HG02571 (cell line): ENCODE measurements at regions not wholly inside any gene's neighbourhood (a gene's known extent, or its start where the extent isn't known, plus 50 kb on each side); places are given as distances from the start of the nearest gene placed in this dataset.
"Not testable (repeated sequence)": the region's sequence is repeated elsewhere in the genome, so short reads cannot be mapped to it uniquely, and the experiment has no call there.

Experiments used
- ATAC-seq: cut with Tn5 transposase; IDR thresholded peaks from one replicate; pipeline ENCODE4 v1.9.1; 2021; ENCODE audit warnings: mild to moderate bottlenecking, moderate library complexity; ENCODE audit not compliant: unreplicated experiment

GRCh38 chr4:82099928-82100579 is 273.7 kb downstream of the HNRNPD start:
- no peak for ATAC-seq

DNA sequence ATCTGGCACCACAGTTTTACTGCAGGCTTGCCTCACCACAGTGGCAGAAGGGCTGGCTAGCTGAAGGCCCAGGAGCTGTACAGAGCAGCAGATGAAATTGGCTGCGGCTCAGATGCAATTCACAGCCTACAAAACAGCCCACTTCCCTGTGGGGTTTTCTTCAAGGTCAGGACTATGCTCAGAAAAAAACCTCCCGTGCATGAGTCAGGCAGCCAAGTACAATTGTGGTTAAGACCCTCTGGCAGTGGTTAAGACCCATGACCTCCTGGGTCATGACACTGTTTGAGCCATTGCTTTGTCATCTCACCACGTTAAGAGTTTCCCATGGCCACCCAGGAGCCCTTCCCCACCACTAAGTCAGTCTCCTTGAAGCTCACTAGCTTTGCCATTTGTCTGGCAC is 276.3 kb downstream of the HNRNPD start:
- ATAC-seq = no peak

DNA sequence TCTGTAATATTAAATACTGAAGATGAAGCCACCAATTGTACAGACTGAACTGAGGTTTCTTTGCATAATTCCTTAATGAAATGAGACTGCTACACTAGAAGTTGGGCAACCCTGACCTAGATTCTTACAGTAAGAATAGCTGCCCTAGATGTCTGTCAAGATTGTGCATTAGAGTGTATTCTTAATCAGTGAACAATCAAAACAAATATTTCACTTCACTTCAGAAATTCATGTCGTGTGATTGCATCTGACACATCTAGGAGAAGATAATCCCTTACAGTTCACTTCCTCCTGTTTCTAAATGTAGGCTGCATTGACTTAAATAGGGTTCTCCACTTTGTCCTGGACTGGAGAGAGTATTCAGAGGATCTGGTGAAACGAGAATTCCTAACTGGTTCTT is 283.1 kb downstream of the HNRNPD start:
- no peak for ATAC-seq

DNA sequence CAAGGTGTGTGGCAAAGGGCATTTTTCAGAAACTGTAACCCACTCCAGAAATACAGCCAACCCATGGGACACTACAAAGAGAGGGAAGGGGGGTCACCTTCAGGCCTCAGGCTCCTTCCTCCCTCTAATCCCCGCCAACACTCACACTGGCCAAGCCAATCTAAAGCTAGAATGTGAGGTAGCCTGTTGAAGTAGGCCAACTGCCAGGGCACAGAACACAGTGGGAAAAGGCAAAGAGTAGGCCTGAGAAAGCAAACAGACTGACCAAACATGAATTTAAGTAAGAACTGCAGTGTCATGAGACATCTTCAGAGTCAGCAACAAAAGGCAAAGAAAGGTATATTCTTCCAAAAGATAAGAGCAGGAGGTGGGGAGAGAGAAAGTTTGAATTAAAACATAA is 289.0 kb downstream of the HNRNPD start:
- no peak for ATAC-seq

- ATAC-seq = not testable (repeated sequence)
Observed at GRCh38 chr4:82077471-82077995, 296.3 kb downstream of the HNRNPD start.

GRCh38 chr4:82076809-82077208 is 297.0 kb downstream of the HNRNPD start:
- no peak for ATAC-seq

- no peak for ATAC-seq
Observed at GRCh38 chr4:82076359-82076758, 297.4 kb downstream of the HNRNPD start.

- ATAC-seq = no peak
Observed at GRCh38 chr4:82071951-82072350, 301.8 kb downstream of the HNRNPD start.

DNA sequence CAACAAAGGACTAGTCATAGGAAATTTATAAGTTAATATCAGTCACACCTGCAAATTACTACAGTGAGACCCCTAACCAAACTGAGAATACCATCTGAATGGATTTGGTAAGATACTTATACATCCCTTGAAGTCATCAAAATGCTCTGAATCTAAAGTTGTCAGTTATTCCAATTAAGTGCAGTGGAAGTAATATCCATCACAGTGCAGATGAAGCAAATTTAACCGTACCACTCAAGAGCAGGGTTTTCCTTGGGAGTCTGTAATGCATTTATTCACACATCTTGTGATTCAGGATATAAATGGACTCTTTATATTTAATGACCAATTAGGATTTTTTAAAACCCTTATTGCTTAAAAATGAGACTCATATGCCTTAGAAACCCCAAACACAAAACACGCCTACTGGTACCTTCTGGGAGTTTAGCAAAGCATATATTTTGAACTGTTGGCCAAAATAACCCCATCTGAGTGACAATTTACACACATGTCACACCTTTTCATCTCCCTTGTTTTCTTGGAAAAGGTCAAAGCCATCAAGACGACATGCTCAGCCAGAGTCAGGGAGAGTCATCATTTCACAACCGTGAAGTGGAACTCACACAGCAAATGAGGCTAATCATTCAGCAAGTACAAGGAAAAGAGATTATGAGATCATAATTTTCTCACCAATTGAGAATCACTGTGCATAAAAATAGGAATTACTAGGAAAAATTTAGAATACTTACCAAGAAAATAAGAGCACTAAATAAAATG is 303.7 kb downstream of the HNRNPD start:
- ATAC-seq = no peak

- no peak for ATAC-seq
Observed at GRCh38 chr4:82063017-82063416, 310.8 kb downstream of the HNRNPD start.

GRCh38 chr4:82057990-82058544 is 315.7 kb downstream of the HNRNPD start:
- ATAC-seq = no peak

DNA sequence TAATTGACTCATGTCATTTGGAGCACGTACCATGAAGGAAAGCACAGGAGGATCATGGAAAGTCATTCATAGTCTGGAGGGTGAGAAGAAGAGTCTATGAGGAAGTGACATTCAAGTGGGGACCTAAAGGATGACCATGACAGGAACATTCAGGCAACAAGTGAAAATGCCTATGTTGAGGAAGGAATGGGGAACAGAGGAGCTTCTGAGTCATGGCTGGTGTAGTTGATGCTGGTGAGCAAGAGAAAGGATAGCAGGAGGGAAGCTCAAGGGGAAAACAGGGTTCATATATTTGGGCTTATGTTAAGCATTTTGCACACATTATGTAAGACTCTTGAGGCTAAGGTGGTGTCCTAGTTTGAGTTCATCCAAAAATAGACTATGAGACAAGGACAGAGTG is 318.6 kb downstream of the HNRNPD start:
- no peak for ATAC-seq

DNA sequence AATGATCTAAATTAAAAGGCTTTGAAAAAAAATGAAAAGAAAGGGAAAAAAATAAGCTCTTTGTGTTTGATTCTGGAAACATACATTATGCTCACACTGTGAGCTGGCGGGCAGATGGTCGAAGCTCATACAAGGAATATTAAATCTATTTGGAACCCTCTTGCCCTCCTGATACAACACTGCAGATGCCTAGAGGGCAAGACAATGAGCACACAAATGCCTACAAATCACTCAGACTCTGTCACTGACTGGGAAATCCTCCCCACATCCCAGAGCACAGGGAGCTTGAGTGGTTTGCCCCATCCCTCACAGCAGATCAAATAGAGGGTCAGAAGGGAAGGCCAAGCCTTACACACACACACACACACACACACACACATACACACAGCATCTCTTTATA is 320.4 kb downstream of the HNRNPD start:
- no peak for ATAC-seq

- ATAC-seq = no peak
Observed at GRCh38 chr4:82050796-82051195, 323.0 kb downstream of the HNRNPD start.

DNA sequence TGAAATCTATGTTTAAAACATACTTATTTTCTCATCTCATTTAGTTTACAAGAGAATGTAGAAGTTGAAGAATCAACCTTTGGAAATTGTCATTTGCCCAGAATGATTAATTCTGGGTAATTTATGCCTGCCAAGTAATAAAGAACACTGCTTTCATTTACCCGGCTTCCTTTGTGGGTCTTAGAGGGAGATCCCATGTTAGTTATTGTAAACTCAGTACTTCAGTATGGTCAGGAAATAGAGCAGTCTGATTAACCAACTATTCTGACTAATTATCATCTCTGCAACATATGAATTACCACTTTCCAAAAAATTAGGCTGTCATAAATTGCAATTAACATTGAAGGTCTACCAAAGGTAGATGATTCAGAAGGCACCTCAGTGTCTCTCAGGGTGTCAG is 324.5 kb downstream of the HNRNPD start:
- no peak for ATAC-seq

DNA sequence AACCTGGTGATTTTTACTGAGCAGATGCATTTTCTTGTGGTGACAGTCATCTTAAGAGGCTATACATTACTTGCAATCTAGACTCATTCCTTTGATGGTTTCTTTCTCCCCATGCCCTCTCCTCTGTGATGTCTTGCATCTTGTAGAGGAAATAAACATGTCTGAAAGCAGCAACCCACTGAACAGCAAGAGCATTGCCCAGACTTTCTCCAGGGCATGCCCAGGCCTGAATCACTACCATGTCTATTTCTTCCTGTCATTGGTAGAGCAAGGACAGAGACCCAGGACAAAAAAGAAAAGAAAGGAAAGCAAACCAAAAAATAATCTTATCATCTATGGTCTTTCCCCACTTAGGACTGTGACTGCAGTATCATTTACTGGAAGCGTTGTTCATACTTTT is 326.1 kb downstream of the HNRNPD start:
- ATAC-seq = no peak

DNA sequence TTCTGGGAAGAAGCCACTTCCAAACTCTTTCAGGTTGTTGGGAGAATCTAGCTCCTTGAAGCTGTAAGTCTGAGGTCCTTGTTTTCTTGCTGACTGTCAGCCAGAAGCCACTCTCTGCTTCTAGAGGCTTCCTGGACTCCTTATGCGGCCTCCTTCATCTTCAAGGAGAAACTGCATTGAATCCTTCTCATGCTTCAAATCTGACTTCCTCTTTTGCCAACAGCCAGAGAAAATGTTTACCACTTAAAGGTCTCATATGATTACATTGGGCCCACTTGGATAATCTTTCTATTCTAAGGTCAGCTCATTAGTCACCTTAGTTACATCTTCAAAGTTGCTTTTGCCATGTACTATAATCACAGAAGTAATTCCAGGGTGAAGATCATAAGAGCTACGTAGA is 327.0 kb downstream of the HNRNPD start:
- no peak for ATAC-seq

DNA sequence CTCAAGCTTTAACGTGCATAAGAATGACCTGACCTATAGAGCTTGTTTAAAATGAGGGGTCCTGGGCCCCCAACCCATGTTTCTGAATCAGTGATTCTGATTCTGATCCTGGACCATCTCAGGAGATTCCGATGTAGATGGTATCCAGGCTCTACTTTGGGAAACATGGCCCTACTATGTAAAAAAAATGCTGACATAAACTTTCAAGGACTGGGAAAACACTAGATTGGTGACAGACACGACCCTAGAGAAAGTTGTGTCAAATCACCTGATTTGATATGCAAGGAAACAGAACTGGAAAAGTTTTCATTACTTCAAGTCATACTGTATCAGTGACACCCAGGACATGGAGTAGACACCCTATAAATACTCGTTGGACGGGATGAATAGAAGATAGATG is 328.5 kb downstream of the HNRNPD start:
- ATAC-seq = no peak

DNA sequence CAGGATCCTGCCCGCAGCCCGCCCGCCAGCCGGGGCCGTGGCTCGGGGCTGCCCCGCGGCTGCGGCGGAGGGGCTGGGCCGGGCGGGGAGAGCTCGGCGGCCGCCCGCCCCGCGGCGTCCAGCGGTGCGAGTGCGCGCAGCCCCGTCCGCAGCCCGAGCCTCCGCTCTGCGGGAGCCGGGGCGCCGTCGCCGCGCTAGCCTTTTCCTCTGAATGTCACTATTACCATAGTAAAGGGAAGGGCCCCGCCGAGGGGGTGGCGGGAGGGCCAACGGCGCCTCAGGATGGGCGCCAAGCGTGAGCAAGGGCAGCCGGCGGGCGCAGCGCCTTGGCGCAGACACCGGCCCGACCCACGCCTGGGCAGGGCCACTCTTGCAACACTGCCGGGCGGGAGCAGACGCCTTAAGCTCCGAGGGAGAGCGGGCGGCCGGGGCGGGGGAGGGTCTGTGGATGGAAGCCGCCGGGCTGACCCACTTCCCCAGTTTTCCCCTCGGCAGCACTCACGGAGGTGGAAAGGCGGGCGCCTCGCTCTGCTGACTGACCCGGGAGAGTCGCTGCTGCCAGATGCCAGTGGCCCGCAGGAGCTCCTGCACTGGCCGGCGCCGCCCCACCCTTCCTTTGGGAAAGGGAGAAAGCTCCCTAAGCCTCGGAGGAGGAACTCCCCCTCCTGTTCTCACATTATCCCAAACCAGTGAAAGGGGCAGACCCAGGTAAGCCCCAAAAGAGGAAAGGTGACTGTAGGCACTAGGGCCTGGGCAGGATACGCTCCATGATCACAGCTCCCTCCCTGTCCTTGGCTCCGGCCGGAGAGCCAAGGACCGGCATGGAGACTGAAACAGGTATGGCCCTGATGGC is 329.4 kb downstream of the HNRNPD start:
- no peak for ATAC-seq

DNA sequence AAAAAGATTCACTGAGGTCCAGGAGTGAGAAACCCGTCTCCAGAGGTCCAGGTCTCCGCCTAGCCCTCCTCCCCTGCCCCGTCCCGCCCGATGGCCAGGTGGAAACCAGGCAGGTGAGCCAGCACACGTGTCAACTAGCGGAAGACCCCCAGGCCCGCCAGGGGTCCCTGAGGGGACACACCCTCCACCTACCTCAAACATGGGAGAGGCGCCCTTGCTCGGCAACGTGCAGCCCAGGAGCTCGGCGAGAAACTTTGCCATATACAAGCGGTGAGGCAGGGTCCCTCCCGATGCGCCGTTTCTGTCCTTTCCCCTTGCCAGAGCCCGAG is 330.0 kb downstream of the HNRNPD start:
- no peak for ATAC-seq

- no peak for ATAC-seq
Observed at GRCh38 chr4:82043081-82043808, 330.5 kb downstream of the HNRNPD start.
